Peyer's patch (tissue), 4 donors: ENCODE measurements at regions not wholly inside any gene's neighbourhood (a gene's known extent, or its start where the extent isn't known, plus 50 kb on each side); places are given as distances from the start of the nearest gene placed in this dataset.

ENCODE experiments used
- DNase-seq, 3 donors: peaks; one replicate each; pipeline ENCODE4 v3.0.0-alpha.2; 2017 to 2019
- H3K27ac ChIP-seq, 4 donors: fragments of 200-600 bp; sonication (generic); one replicate each; pipeline ENCODE4 v1.5.1; 2016 to 2019
- H3K27me3 ChIP-seq, 2 donors: fragments of 200-600 bp; sonication (generic); one replicate each; pipeline ENCODE4 v1.5.1; 2019
- H3K36me3 ChIP-seq, 3 donors: fragments of 200-600 bp; sonication (generic); one replicate each; pipeline ENCODE4 v1.5.1; 2016 to 2019
- H3K4me1 ChIP-seq, 4 donors: fragments of 200-600 bp; sonication (generic); one replicate each; pipeline ENCODE4 v1.5.1; 2016 to 2019
- H3K4me3 ChIP-seq, 4 donors: fragments of 200-600 bp; sonication (generic); 1 replicate in 3 of 4; 2 replicates in 1 of 4; pipeline ENCODE4 v1.5.1; 2016 to 2019; ENCODE audit warnings: mild to moderate bottlenecking in 1 of 4
- H3K9me3 ChIP-seq, 4 donors: fragments of 200-600 bp; sonication (generic); one replicate each; pipeline ENCODE4 v1.5.1; 2016 to 2019; ENCODE audit warnings: mild to moderate bottlenecking in 1 of 4
- CTCF ChIP-seq, 6 experiments: fragments of 450-650 bp in 4 of 6; fragments of 200-600 bp in 2 of 6; sonication (generic) in 1 of 6; IDR thresholded peaks; one replicate each; pipeline ENCODE4 v1.5.1; 2017 to 2019; ENCODE audit warnings: antibody characterized with exemption in 6 of 6, mild to moderate bottlenecking in 3 of 6, moderate library complexity in 1 of 6
- POLR2A ChIP-seq, 2 donors: fragments of 450-650 bp; IDR thresholded peaks; one replicate each; pipeline ENCODE4 v1.5.1; 2017; ENCODE audit warnings: antibody characterized with exemption in 2 of 2, mild to moderate bottlenecking in 2 of 2, moderate library complexity in 2 of 2

GRCh38 chr15:81839387-81839786, 206.4 kb downstream of the MEX3B start:
- no peak overlapping the region for H3K27ac ChIP-seq
- H3K9me3 ChIP-seq = no peaks in the 10 kb centered on the region
- no peaks in the 10 kb centered on the region for H3K4me1 ChIP-seq
- no peaks in the 10 kb centered on the region for H3K27me3 ChIP-seq
- H3K4me3 ChIP-seq = no peak overlapping the region
- no peak for DNase-seq
- no peaks in the 10 kb centered on the region for H3K36me3 ChIP-seq
- no peak for TF ChIP-seq POLR2A (IDR thresholded peaks at IDR 0.05)
- TF ChIP-seq CTCF (IDR thresholded peaks at IDR 0.05) = no peak

DNA sequence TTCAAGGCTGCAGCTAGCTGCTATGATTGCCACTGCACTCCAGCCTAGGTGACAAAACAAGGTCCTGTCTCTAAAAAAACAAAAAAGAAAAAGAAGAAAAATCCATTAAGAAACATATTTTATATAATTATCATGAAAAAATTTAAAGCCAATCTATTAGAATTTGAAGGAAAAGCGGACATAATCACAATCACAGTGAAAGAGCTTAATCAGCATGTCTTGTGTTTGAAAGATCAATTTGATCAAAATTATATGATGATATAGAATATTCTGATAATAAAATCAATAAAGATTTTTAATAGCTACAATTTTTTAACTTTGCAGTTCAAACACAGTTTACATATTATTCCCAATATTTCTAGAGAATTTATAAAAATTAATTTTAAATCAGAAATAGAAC, 210.1 kb downstream of the MEX3B start:
- no peak for DNase-seq
- H3K9me3 ChIP-seq = no peaks in the 10 kb centered on the region
- no peaks in the 10 kb centered on the region for H3K4me1 ChIP-seq
- no peak overlapping the region for H3K27ac ChIP-seq
- TF ChIP-seq POLR2A (IDR thresholded peaks at IDR 0.05) (no peak), CTCF (IDR thresholded peaks at IDR 0.05) (no peak)
- no peak overlapping the region for H3K4me3 ChIP-seq
- no peaks in the 10 kb centered on the region for H3K27me3 ChIP-seq
- H3K36me3 ChIP-seq = no peaks in the 10 kb centered on the region

DNA sequence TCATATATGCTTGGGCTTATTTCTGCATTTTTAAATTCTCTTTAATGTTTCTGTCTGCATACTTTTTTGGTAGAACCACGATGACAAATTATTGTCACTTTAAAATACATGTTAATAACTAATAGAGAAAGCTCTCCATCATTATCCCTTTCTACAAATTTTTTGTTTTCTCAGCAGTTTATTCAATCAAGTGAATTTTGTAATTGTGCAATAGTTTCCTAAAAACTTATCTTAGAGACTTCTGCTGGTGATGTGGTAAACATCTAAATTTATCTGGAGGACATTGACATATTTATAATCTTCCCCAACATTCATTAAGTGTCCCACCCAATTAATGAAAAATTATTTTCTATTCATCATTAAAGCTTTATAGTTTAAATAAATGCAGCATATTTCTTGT, 215.3 kb downstream of the MEX3B start:
- no peak overlapping the region for H3K27ac ChIP-seq
- no peaks in the 10 kb centered on the region for H3K9me3 ChIP-seq
- no peak for TF ChIP-seq POLR2A (IDR thresholded peaks at IDR 0.05)
- TF ChIP-seq CTCF (IDR thresholded peaks at IDR 0.05) = no peak
- no peaks in the 10 kb centered on the region for H3K36me3 ChIP-seq
- H3K27me3 ChIP-seq = no peaks in the 10 kb centered on the region
- no peak for DNase-seq
- H3K4me1 ChIP-seq = no peaks in the 10 kb centered on the region
- no peak overlapping the region for H3K4me3 ChIP-seq

DNA sequence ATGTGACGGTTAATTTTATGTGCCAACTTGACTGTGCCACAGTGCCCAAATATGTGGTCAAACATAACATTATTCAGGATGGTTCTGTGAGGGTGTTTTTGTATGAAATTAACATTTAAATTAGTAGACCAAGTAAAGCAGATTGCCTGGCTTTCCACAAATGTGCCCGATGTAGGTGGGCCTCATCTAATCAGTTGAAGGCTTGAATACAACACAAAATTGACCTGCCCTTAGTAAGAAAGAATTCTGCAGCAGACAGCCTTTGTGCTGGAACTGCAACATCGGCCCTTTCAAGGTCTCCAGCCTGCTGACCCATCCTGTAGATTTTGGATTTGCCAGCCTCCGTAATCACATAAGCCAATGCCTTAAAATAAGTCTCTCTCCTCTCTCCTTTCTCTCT, 215.9 kb downstream of the MEX3B start:
- Histone ChIP-seq H3K4me3 (no peak overlapping the region), H3K36me3 (no peaks in the 10 kb centered on the region), H3K9me3 (no peaks in the 10 kb centered on the region), H3K27me3 (no peaks in the 10 kb centered on the region), H3K4me1 (no peaks in the 10 kb centered on the region), H3K27ac (no peak overlapping the region)
- TF ChIP-seq CTCF (IDR thresholded peaks at IDR 0.05) (no peak), POLR2A (IDR thresholded peaks at IDR 0.05) (no peak)
- no peak for DNase-seq

- no peaks in the 10 kb centered on the region for H3K27me3 ChIP-seq
Observed at GRCh38 chr15:81828135-81828534, 217.7 kb downstream of the MEX3B start.

More at GRCh38 chr15:81828135-81828534, 217.7 kb downstream of the MEX3B start:
- H3K9me3 ChIP-seq = no peaks in the 10 kb centered on the region
- no peaks in the 10 kb centered on the region for H3K36me3 ChIP-seq
- TF ChIP-seq POLR2A (IDR thresholded peaks at IDR 0.05) (no peak), CTCF (IDR thresholded peaks at IDR 0.05) (no peak)
- H3K4me1 ChIP-seq = no peaks in the 10 kb centered on the region
- H3K4me3 ChIP-seq = no peak overlapping the region
- no peak overlapping the region for H3K27ac ChIP-seq
- DNase-seq = no peak
